HEK293 (cell line): ENCODE measurements at regions not wholly inside any gene's neighbourhood (a gene's known extent, or its start where the extent isn't known, plus 50 kb on each side); places are given as distances from the start of the nearest gene placed in this dataset.

Experiments used
- CTCF ChIA-PET: fragments of 350-600 bp; formaldehyde crosslinking; extraction: SDS; loops from one replicate; lab custom pipeline; 2021; ENCODE audit warnings: antibody characterized with exemption; lab: Yijun Ruan, JAX
- POLR2A ChIA-PET: fragments of 300-600 bp; formaldehyde crosslinking; extraction: SDS; loops from one replicate; lab custom pipeline; 2020; ENCODE audit warnings: antibody characterized with exemption, inconsistent platforms; lab: Yijun Ruan, JAX
- H3K27ac ChIP-seq: fragments of 200-500 bp; sonication (Bioruptor generic); 2 replicates; pipeline ENCODE4 v1.5.1; 2014; ENCODE audit warnings: low read depth, low read length, control low read depth, inconsistent platforms; ENCODE audit errors: extremely low read depth
- H3K36me3 ChIP-seq, 2 experiments: fragments of 200-500 bp in 1 of 2; sonication (Bioruptor generic) in 1 of 2; 1 replicate in 1 of 2; 2 replicates in 1 of 2; pipeline ENCODE4 v1.5.1; 2014 to 2017; ENCODE audit warnings: inconsistent platforms in 2 of 2, low read length in 2 of 2; ENCODE audit not compliant: control insufficient read depth in 2 of 2, insufficient read depth in 1 of 2
- H3K4me1 ChIP-seq: fragments of 200-500 bp; sonication (Bioruptor generic); 2 replicates; pipeline ENCODE4 v1.5.1; 2014; ENCODE audit warnings: mild to moderate bottlenecking, low read length, inconsistent platforms; ENCODE audit not compliant: control insufficient read depth, insufficient read depth
- H3K4me3 ChIP-seq: 2 replicates; pipeline ENCODE4 v1.5.1; 2011; ENCODE audit warnings: low read depth, mild to moderate bottlenecking, control low read depth, low read length, moderate library complexity
- H3K9me3 ChIP-seq: fragments of 200-500 bp; sonication (Bioruptor generic); 2 replicates; pipeline ENCODE4 v1.5.1; 2014; ENCODE audit warnings: low read depth, low read length, inconsistent platforms; ENCODE audit not compliant: control insufficient read depth, insufficient read depth
- BCL6B ChIP-seq: fragments of 450-650 bp; formaldehyde crosslinking; IDR thresholded peaks from 2 replicates; pipeline ENCODE4 v1.5.1; 2017; ENCODE audit warnings: missing biosample characterization, missing genetic modification characterization
- GLI4 ChIP-seq: fragments of 450-650 bp; formaldehyde crosslinking; IDR thresholded peaks from 2 replicates; pipeline ENCODE4 v1.5.1; 2016; ENCODE audit warnings: missing biosample characterization, missing genetic modification characterization
- GLIS2 ChIP-seq: fragments of 450-650 bp; formaldehyde crosslinking; IDR thresholded peaks from 2 replicates; pipeline ENCODE4 v1.5.1; 2016; ENCODE audit warnings: missing biosample characterization, missing genetic modification characterization
- KLF9 ChIP-seq: fragments of 450-650 bp; formaldehyde crosslinking; IDR thresholded peaks from 2 replicates; pipeline ENCODE4 v1.5.1; 2016; ENCODE audit warnings: missing biosample characterization, missing genetic modification characterization, low read depth
- PRDM1 ChIP-seq: fragments of 450-650 bp; formaldehyde crosslinking; IDR thresholded peaks from 2 replicates; pipeline ENCODE4; 2016; ENCODE audit warnings: missing biosample characterization, missing genetic modification characterization
- PRDM4 ChIP-seq: fragments of 450-650 bp; formaldehyde crosslinking; IDR thresholded peaks from 2 replicates; pipeline ENCODE4 v1.5.1; 2017; ENCODE audit warnings: missing biosample characterization, missing genetic modification characterization
- PRDM6 ChIP-seq: fragments of 450-650 bp; formaldehyde crosslinking; IDR thresholded peaks from 2 replicates; pipeline ENCODE4 v1.5.1; 2017; ENCODE audit warnings: missing biosample characterization, missing genetic modification characterization
- WT1 ChIP-seq: fragments of 450-650 bp; formaldehyde crosslinking; IDR thresholded peaks from 2 replicates; pipeline ENCODE4 v1.5.1; 2016; ENCODE audit warnings: missing biosample characterization, missing genetic modification characterization
- ZBTB17 ChIP-seq: fragments of 450-650 bp; formaldehyde crosslinking; IDR thresholded peaks from 2 replicates; pipeline ENCODE4 v1.5.1; 2016; ENCODE audit warnings: missing biosample characterization, missing genetic modification characterization
- ZBTB48 ChIP-seq: fragments of 450-650 bp; formaldehyde crosslinking; IDR thresholded peaks from 2 replicates; pipeline ENCODE4 v1.5.1; 2016; ENCODE audit warnings: missing biosample characterization, missing genetic modification characterization
- ZBTB7A ChIP-seq: fragments of 450-650 bp; formaldehyde crosslinking; IDR thresholded peaks from 2 replicates; pipeline ENCODE4 v1.5.1; 2016; ENCODE audit warnings: low read depth, missing biosample characterization, missing genetic modification characterization
- ZEB2 ChIP-seq: fragments of 450-650 bp; formaldehyde crosslinking; IDR thresholded peaks from 2 replicates; pipeline ENCODE4 v1.5.1; 2016; ENCODE audit warnings: missing biosample characterization, missing genetic modification characterization
- ZNF114 ChIP-seq: fragments of 450-650 bp; formaldehyde crosslinking; IDR thresholded peaks from 2 replicates; pipeline ENCODE4 v1.5.0; 2017; ENCODE audit warnings: missing biosample characterization, missing genetic modification characterization
- ZNF132 ChIP-seq: fragments of 450-650 bp; formaldehyde crosslinking; IDR thresholded peaks from 2 replicates; pipeline ENCODE4 v1.5.1; 2017; ENCODE audit warnings: missing biosample characterization, missing genetic modification characterization, borderline replicate concordance
- ZNF18 ChIP-seq: fragments of 450-650 bp; formaldehyde crosslinking; IDR thresholded peaks from 2 replicates; pipeline ENCODE4 v1.5.1; 2016; ENCODE audit warnings: missing biosample characterization, missing genetic modification characterization
- ZNF2 ChIP-seq: fragments of 450-650 bp; formaldehyde crosslinking; IDR thresholded peaks from 2 replicates; pipeline ENCODE4 v1.5.1; 2016; ENCODE audit warnings: missing biosample characterization, missing genetic modification characterization
- ZNF211 ChIP-seq: fragments of 450-650 bp; formaldehyde crosslinking; IDR thresholded peaks from 2 replicates; pipeline ENCODE4 v1.5.1; 2016; ENCODE audit warnings: low read depth, missing biosample characterization, missing genetic modification characterization
- ZNF416 ChIP-seq: fragments of 450-650 bp; formaldehyde crosslinking; IDR thresholded peaks from 2 replicates; pipeline ENCODE4 v1.5.1; 2016; ENCODE audit warnings: missing biosample characterization, missing genetic modification characterization
- ZNF544 ChIP-seq: fragments of 450-650 bp; formaldehyde crosslinking; IDR thresholded peaks from 2 replicates; pipeline ENCODE4 v1.5.0; 2017; ENCODE audit warnings: missing biosample characterization, missing genetic modification characterization
- ZNF629 ChIP-seq: fragments of 450-650 bp; formaldehyde crosslinking; IDR thresholded peaks from 2 replicates; pipeline ENCODE4 v1.5.1; 2017; ENCODE audit warnings: missing biosample characterization, missing genetic modification characterization
- ZNF654 ChIP-seq: fragments of 450-650 bp; formaldehyde crosslinking; IDR thresholded peaks from 2 replicates; pipeline ENCODE4 v1.5.1; 2016; ENCODE audit warnings: low read depth, missing biosample characterization, missing genetic modification characterization
- ZNF692 ChIP-seq: fragments of 450-650 bp; formaldehyde crosslinking; IDR thresholded peaks from 2 replicates; pipeline ENCODE4 v1.5.1; 2016; ENCODE audit warnings: missing biosample characterization, missing genetic modification characterization
- ZNF704 ChIP-seq: fragments of 450-650 bp; formaldehyde crosslinking; IDR thresholded peaks from 2 replicates; pipeline ENCODE4 v1.5.1; 2016; ENCODE audit warnings: missing biosample characterization, missing genetic modification characterization
- ZSCAN5A ChIP-seq: fragments of 450-650 bp; formaldehyde crosslinking; IDR thresholded peaks from 2 replicates; pipeline ENCODE4 v1.5.1; 2016; ENCODE audit warnings: missing biosample characterization, missing genetic modification characterization

- no peaks in the 10 kb centered on the region for H3K4me1 ChIP-seq
- POLR2A ChIA-PET, result no interaction called here
- CTCF ChIA-PET, result no interaction called here
- H3K4me3 ChIP-seq, result no peak overlapping the region
- no peaks in the 10 kb centered on the region for H3K9me3 ChIP-seq
- TF ChIP-seq ZNF114 (tag by site-specific recombination) (no peak), ZNF211 (tag by site-specific recombination) (no peak), ZNF654 (tag by site-specific recombination) (no peak), ZNF132 (no peak)
- H3K36me3 ChIP-seq, result no peaks in the 10 kb centered on the region
- H3K27ac ChIP-seq, result no peak overlapping the region
Measured at GRCh38 chr3:103672346-103672745, 1237.5 kb downstream of the ZPLD1 start.

- ChIA-PET POLR2A (no interaction called here), CTCF (interaction anchor here (0.6 kb wide), 1 partner anchor 14 kb away, joined by 4 read pairs; no protein-coding TSS in a partner anchor)
- no peaks in the 10 kb centered on the region for H3K36me3 ChIP-seq
- no peaks in the 10 kb centered on the region for H3K9me3 ChIP-seq
- H3K4me3 ChIP-seq, result no peak overlapping the region
- TF ChIP-seq ZNF2 (tag by site-specific recombination) (no peak), ZNF18 (tag by site-specific recombination) (no peak), GLIS2 (tag by site-specific recombination) (no peak), ZEB2 (tag by site-specific recombination) (no peak), ZSCAN5A (no peak), ZNF692 (tag by site-specific recombination) (no peak), KLF9 (no peak), PRDM6 (tag by site-specific recombination) (no peak), ZBTB7A (tag by site-specific recombination) (no peak), ZNF629 (tag by site-specific recombination) (no peak), ZNF544 (tag by site-specific recombination) (no peak), ZBTB48 (tag by site-specific recombination) (no peak), ZNF704 (tag by site-specific recombination) (no peak), BCL6B (tag by site-specific recombination) (no peak), PRDM4 (no peak), WT1 (tag by site-specific recombination) (no peak), ZNF416 (tag by site-specific recombination) (no peak), PRDM1 (no peak), ZBTB17 (tag by site-specific recombination) (no peak), GLI4 (tag by site-specific recombination) (no peak)
- H3K27ac ChIP-seq, result no peak overlapping the region
- H3K4me1 ChIP-seq, result no peaks in the 10 kb centered on the region
Measured at GRCh38 chr3:103684904-103685303, 1250.1 kb downstream of the ZPLD1 start.
